ENCODE measurements at regions not wholly inside any gene's neighbourhood (a gene's known extent, or its start where the extent isn't known, plus 50 kb on each side); places are given as distances from the start of the nearest gene placed in this dataset.
A peak's percentile ranks its signal among the peaks of the same experiment; 100 is the strongest.

DNA sequence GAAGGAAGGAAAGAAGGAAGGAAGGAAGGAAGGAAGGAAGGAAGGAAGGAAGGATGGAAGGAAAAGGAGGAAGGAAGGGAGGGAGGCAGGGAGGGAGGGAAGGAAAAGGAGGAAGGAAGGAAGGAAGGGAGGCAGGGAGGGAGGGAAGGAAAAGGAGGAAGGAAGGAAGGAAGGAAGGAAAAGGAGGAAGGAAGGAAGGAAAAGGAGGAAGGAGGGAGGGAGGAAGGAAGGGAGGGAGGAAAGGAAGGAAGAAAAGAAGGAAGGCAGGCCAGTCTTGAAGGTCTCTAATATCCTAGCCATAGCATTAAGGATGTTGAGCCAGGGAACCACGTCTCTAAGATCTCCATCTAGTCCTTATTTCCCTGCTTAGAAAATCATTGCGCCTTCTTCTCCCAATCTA, 78.8 kb downstream of the TMPRSS5 start:
- no peak overlapping the region for H3K4me3 ChIP-seq
- no peaks in the 10 kb centered on the region for H3K36me3 ChIP-seq
- no peak for DNase-seq (ENCODE audit: low spot score)
- intact Hi-C loops (cut with DNase I) = no loop called here
- no peak overlapping the region for H3K27ac ChIP-seq
- WGBS = 95% methylated on average over 2 of the region's 2 CpGs
- no peaks in the 10 kb centered on the region for H3K4me1 ChIP-seq (replicated peaks)
- H3K9me3 ChIP-seq = no peaks in the 10 kb centered on the region
- TF ChIP-seq POLR2AphosphoS5 (IDR thresholded peaks at IDR 0.05) (no peak), POLR2A (IDR thresholded peaks at IDR 0.05) (no peak), CTCF (IDR thresholded peaks at IDR 0.05) (no peak)
- H3K27me3 ChIP-seq (replicated peaks; ENCODE audit: insufficient read depth) = no peaks in the 10 kb centered on the region

DNA sequence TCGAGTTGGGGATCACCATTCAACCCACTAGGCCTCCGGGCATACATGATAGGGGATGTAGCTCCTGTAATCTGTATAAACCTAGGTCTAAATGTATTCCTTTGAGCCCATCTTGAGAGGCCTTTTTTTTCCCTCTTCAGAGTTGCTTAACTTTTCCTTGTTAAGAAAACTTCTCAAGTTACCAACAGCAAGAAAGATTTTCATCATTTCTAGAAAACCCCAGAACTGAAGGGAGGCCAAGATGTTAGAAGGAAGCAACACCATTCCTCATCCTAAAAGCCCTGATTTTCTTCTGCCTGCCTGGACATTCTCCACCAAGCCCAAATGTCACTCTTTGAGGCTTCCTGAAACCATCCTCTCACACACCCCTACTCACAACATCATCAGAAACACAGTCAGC, 79.4 kb downstream of the TMPRSS5 start:
- no peak for DNase-seq (ENCODE audit: low spot score)
- Histone ChIP-seq H3K9me3 (no peaks in the 10 kb centered on the region), H3K27ac (no peak overlapping the region), H3K36me3 (no peaks in the 10 kb centered on the region), H3K27me3 (replicated peaks; ENCODE audit: insufficient read depth) (no peaks in the 10 kb centered on the region), H3K4me1 (replicated peaks) (no peaks in the 10 kb centered on the region), H3K4me3 (no peak overlapping the region)
- intact Hi-C loops (cut with DNase I) = no loop called here
- 98% methylated on average over 2 of the region's 2 CpGs for WGBS
- TF ChIP-seq POLR2AphosphoS5 (IDR thresholded peaks at IDR 0.05) = no peak
- no peak for TF ChIP-seq POLR2A (IDR thresholded peaks at IDR 0.05)
- TF ChIP-seq CTCF (IDR thresholded peaks at IDR 0.05) = no peak

DNA sequence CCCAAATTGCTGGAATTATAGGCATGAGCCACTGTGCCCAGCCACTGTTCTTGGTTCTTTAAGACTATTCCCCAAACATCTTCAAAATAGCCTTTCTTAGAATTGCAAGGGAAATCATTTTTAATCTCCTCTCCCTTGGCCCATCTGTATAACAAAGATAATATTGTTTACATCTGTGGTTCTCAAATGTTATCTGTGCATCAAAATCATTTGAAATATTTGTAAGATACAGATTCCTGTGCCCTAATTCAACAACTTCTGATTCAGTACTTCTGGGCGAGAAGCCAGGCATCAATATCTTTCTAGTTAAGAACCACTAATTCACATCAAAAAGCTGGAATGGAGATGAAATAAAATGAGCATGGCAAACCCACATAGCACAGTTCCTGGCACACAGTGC, 83.0 kb downstream of the TMPRSS5 start:
- H3K9me3 ChIP-seq = no peaks in the 10 kb centered on the region
- 93% methylated on average over 1 of the region's 1 CpG for WGBS
- no peaks in the 10 kb centered on the region for H3K4me1 ChIP-seq (replicated peaks)
- H3K4me3 ChIP-seq = no peak overlapping the region
- TF ChIP-seq CTCF (IDR thresholded peaks at IDR 0.05) (no peak), POLR2A (IDR thresholded peaks at IDR 0.05) (no peak), POLR2AphosphoS5 (IDR thresholded peaks at IDR 0.05) (no peak)
- H3K27ac ChIP-seq = no peak overlapping the region
- no peaks in the 10 kb centered on the region for H3K27me3 ChIP-seq (replicated peaks; ENCODE audit: insufficient read depth)
- DNase-seq (ENCODE audit: low spot score) = no peak
- no peaks in the 10 kb centered on the region for H3K36me3 ChIP-seq
- intact Hi-C loops (cut with DNase I) = loop anchor here (5.0 kb wide), 1 partner anchor 66 kb away; no protein-coding TSS in a partner anchor

DNA sequence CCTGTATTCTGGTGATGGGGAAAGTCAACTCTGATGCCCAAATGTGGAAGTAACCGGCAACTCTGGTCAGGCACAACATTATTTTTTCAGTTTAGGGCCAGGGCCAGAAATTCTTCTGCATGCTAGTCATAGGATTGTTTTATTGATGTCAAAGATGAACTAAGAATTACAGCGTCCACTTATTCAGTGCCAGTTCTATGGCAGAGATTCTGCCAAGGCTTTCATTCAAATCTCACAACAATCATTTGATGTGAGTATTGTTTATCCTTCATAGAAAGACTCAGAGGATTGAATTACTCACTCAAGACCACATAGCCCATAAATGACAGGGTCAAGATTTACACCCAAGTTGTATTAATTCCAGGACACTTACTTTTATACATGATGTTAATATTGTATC, 87.7 kb downstream of the TMPRSS5 start:
- Histone ChIP-seq H3K27ac (no peak overlapping the region), H3K4me1 (replicated peaks) (no peaks in the 10 kb centered on the region), H3K36me3 (no peaks in the 10 kb centered on the region), H3K27me3 (replicated peaks; ENCODE audit: insufficient read depth) (no peaks in the 10 kb centered on the region), H3K4me3 (no peak overlapping the region), H3K9me3 (no peaks in the 10 kb centered on the region)
- TF ChIP-seq POLR2A (IDR thresholded peaks at IDR 0.05) (no peak), POLR2AphosphoS5 (IDR thresholded peaks at IDR 0.05) (peak; percentile 34)
- intact Hi-C loops (cut with DNase I) = loop anchor here (2.0 kb wide), 1 partner anchor 304 kb away; the partner anchor contains the start of gene TTC12
- DNase-seq (ENCODE audit: low spot score) = no peak
- 42% methylated on average over 2 of the region's 2 CpGs for WGBS

- H3K27ac ChIP-seq = no peak overlapping the region
- H3K9me3 ChIP-seq = no peaks in the 10 kb centered on the region
- WGBS = 45% methylated on average over 1 of the region's 1 CpG
- DNase-seq (ENCODE audit: low spot score) = no peak
- no peaks in the 10 kb centered on the region for H3K27me3 ChIP-seq (replicated peaks; ENCODE audit: insufficient read depth)
- no peak overlapping the region for H3K4me3 ChIP-seq
- H3K36me3 ChIP-seq = no peaks in the 10 kb centered on the region
- H3K4me1 ChIP-seq (replicated peaks) = no peaks in the 10 kb centered on the region
- TF ChIP-seq POLR2AphosphoS5 (IDR thresholded peaks at IDR 0.05) (no peak), CTCF (IDR thresholded peaks at IDR 0.05) (no peak), POLR2A (IDR thresholded peaks at IDR 0.05) (no peak)
- intact Hi-C loops (cut with DNase I) = no loop called here
These were observed 90.3 kb downstream of the TMPRSS5 start for GRCh38 chr11:113615773-113616172.
